Mesodermal cell (in vitro differentiated cells): ENCODE measurements at regions not wholly inside any gene's neighbourhood (a gene's known extent, or its start where the extent isn't known, plus 50 kb on each side); places are given as distances from the start of the nearest gene placed in this dataset.

Source experiments
- H3K27ac ChIP-seq: 2 replicates; pipeline ENCODE4 v1.7.0; 2013; ENCODE audit warnings: mild to moderate bottlenecking, low read depth, low read length, moderate library complexity; ENCODE audit not compliant: severe bottlenecking
- H3K36me3 ChIP-seq: 2 replicates; pipeline ENCODE4 v1.7.1; 2013; ENCODE audit warnings: mild to moderate bottlenecking, low read length, moderate library complexity; ENCODE audit not compliant: control insufficient read depth, insufficient read depth
- H3K4me1 ChIP-seq: one replicate; pipeline ENCODE4 v1.7.1; 2013; ENCODE audit warnings: mild to moderate bottlenecking, low read length; ENCODE audit not compliant: insufficient read depth, control insufficient read depth, poor library complexity, severe bottlenecking
- H3K4me3 ChIP-seq: 2 replicates; pipeline ENCODE4 v1.7.0; 2013; ENCODE audit warnings: low read length, control low read depth, mild to moderate bottlenecking; ENCODE audit not compliant: insufficient read depth, poor library complexity, severe bottlenecking; ENCODE audit errors: extremely low read depth
- H3K9me3 ChIP-seq: 2 replicates; pipeline ENCODE4 v1.7.1; 2013; ENCODE audit warnings: mild to moderate bottlenecking, low read length, moderate library complexity; ENCODE audit not compliant: control insufficient read depth
- WGBS, 2 experiments: methylation state at CpG; one replicate each; pipeline ENCODE4 v1.1.5; 2013; ENCODE audit warnings: missing lambda C conversion rate in 2 of 2; ENCODE audit not compliant: insufficient coverage in 2 of 2; 5-methylcytosine and 5-hydroxymethylcytosine counted together

GRCh38 chr7:67593794-67594193 lies 597.2 kb downstream of the TYW1 start:
- Histone ChIP-seq H3K36me3 (no peaks in the 10 kb centered on the region), H3K27ac (no peak overlapping the region), H3K4me3 (no peak overlapping the region), H3K9me3 (no peaks in the 10 kb centered on the region), H3K4me1 (no peaks in the 10 kb centered on the region)
- 55 to 56% methylated on average over 4 to 5 of the region's 6 CpGs for WGBS, 2 experiments

GRCh38 chr7:67595431-67596180 lies 599.0 kb downstream of the TYW1 start:
- Histone ChIP-seq H3K4me1 (no peaks in the 10 kb centered on the region), H3K36me3 (no peaks in the 10 kb centered on the region), H3K9me3 (no peaks in the 10 kb centered on the region), H3K4me3 (no peak overlapping the region), H3K27ac (no peak overlapping the region)
- 86 to 92% methylated on average over 13 to 14 of the region's 15 CpGs for WGBS, 2 experiments

GRCh38 chr7:67597161-67597560 lies 600.5 kb downstream of the TYW1 start:
- Histone ChIP-seq H3K36me3 (no peaks in the 10 kb centered on the region), H3K27ac (no peak overlapping the region), H3K4me3 (no peak overlapping the region), H3K9me3 (no peaks in the 10 kb centered on the region), H3K4me1 (no peaks in the 10 kb centered on the region)
- WGBS, 2 experiments: 75 to 97% methylated on average over 1 to 2 of the region's 3 CpGs

- Histone ChIP-seq H3K27ac (no peak overlapping the region), H3K36me3 (no peaks in the 10 kb centered on the region), H3K9me3 (no peaks in the 10 kb centered on the region), H3K4me1 (no peaks in the 10 kb centered on the region), H3K4me3 (no peak overlapping the region)
Measured at GRCh38 chr7:67598469-67598868, 601.8 kb downstream of the TYW1 start.

GRCh38 chr7:67599331-67600062 lies 602.9 kb downstream of the TYW1 start:
- Histone ChIP-seq H3K4me3 (no peak overlapping the region), H3K4me1 (no peaks in the 10 kb centered on the region), H3K27ac (no peak overlapping the region), H3K9me3 (peaks cover 6% of the 10 kb centered on the region), H3K36me3 (no peaks in the 10 kb centered on the region)
- WGBS, 2 experiments: 92 to 93% methylated on average over 6 to 9 of the region's 10 CpGs

- H3K4me3 ChIP-seq: no peak overlapping the region
- H3K36me3 ChIP-seq: no peaks in the 10 kb centered on the region
- H3K4me1 ChIP-seq: no peaks in the 10 kb centered on the region
- H3K27ac ChIP-seq: no peak overlapping the region
- peaks cover 15% of the 10 kb centered on the region for H3K9me3 ChIP-seq
- 87 to 100% methylated on average over 2 to 7 of the region's 12 CpGs for WGBS, 2 experiments
Measured at GRCh38 chr7:67602246-67602887, 605.7 kb downstream of the TYW1 start.

GRCh38 chr7:67604461-67605386 lies 608.1 kb downstream of the TYW1 start:
- Histone ChIP-seq H3K27ac (no peak overlapping the region), H3K4me1 (no peaks in the 10 kb centered on the region), H3K4me3 (no peak overlapping the region), H3K9me3 (peaks cover 15% of the 10 kb centered on the region), H3K36me3 (no peaks in the 10 kb centered on the region)
- WGBS, 2 experiments: 64 to 89% methylated on average over 1 of the region's 2 CpGs

- 88 to 100% methylated on average over 1 of the region's 3 CpGs for WGBS, 2 experiments
- H3K4me1 ChIP-seq: no peaks in the 10 kb centered on the region
- peaks cover 15% of the 10 kb centered on the region for H3K9me3 ChIP-seq
- H3K27ac ChIP-seq: no peak overlapping the region
- no peak overlapping the region for H3K4me3 ChIP-seq
- no peaks in the 10 kb centered on the region for H3K36me3 ChIP-seq
Measured at GRCh38 chr7:67608806-67609205, 612.2 kb downstream of the TYW1 start.

GRCh38 chr7:67610897-67611296 lies 614.3 kb downstream of the TYW1 start:
- WGBS, 2 experiments: 88 to 90% methylated on average over 6 of the region's 6 CpGs
- Histone ChIP-seq H3K4me1 (no peaks in the 10 kb centered on the region), H3K27ac (no peak overlapping the region), H3K36me3 (no peaks in the 10 kb centered on the region), H3K9me3 (no peaks in the 10 kb centered on the region), H3K4me3 (no peak overlapping the region)

GRCh38 chr7:67614843-67615242 lies 618.2 kb downstream of the TYW1 start:
- Histone ChIP-seq H3K4me1 (no peaks in the 10 kb centered on the region), H3K36me3 (no peaks in the 10 kb centered on the region), H3K27ac (no peak overlapping the region), H3K9me3 (no peaks in the 10 kb centered on the region), H3K4me3 (no peak overlapping the region)
- WGBS, 2 experiments: 75% methylated on average over 1 of the region's 2 CpGs; no CpG with 5 or more reads in 1 of the 2 experiments
